ENCODE measurements at regions not wholly inside any gene's neighbourhood (a gene's known extent, or its start where the extent isn't known, plus 50 kb on each side); places are given as distances from the start of the nearest gene placed in this dataset.

- TF ChIP-seq RARB (CRISPR knock-in tag; IDR thresholded peaks at IDR 0.05) (no peak), CSDC2 (CRISPR knock-in tag; IDR thresholded peaks at IDR 0.05) (no peak), ISL1 (CRISPR knock-in tag; IDR thresholded peaks at IDR 0.05) (no peak), GLIS3 (CRISPR knock-in tag; IDR thresholded peaks at IDR 0.05) (no peak)
Observed at GRCh38 chr3:88671573-88671972, 435.8 kb upstream of the EPHA3 start.

Data from SK-N-SH treated with all-trans-retinoic acid at 6 μM for 48 hours (cell line).